ENCODE measurements at regions not wholly inside any gene's neighbourhood (a gene's known extent, or its start where the extent isn't known, plus 50 kb on each side); places are given as distances from the start of the nearest gene placed in this dataset.

- Histone ChIP-seq H3K36me3 (ENCODE audit: insufficient read depth, low read length) (no peaks in the 10 kb centered on the region), H2AFZ (ENCODE audit: low read length, unreplicated experiment) (no peak overlapping the region), H3K4me1 (ENCODE audit: control insufficient read depth, insufficient read depth, low read length, unreplicated experiment) (no peaks in the 10 kb centered on the region), H3K27ac (ENCODE audit: low read depth, low read length) (no peak overlapping the region), H3K79me2 (ENCODE audit: control insufficient read depth, insufficient read depth, low read length, unreplicated experiment) (no peaks in the 10 kb centered on the region), H3K4me3 (ENCODE audit: low read depth, low read length) (no peak overlapping the region), H3K27me3 (ENCODE audit: insufficient read depth, low read length) (no peaks in the 10 kb centered on the region)
Measured at GRCh38 chr11:109819410-109819809, 273.8 kb upstream of the ZC3H12C start.

DNA sequence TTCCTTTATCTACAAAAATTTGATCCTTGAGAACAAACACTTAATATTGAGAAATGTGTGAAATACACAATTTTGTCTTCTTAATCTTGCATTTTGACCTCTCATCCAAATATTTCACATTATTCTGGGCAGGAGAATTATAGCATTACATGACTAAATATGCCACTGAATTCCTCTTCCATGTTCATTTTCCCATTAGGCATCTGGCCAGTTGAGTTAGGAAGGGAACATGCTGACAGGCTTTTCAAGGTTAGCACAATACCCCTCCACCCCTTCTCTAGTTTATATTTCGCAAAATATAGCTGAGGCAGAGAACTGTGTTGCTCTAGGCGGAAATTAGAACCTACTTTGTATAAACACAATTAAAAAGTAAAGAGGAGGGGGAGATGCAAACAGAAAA lies 271.7 kb upstream of the ZC3H12C start:
- Histone ChIP-seq H3K27ac (ENCODE audit: low read depth, low read length) (no peak overlapping the region), H2AFZ (ENCODE audit: low read length, unreplicated experiment) (no peak overlapping the region), H3K4me1 (ENCODE audit: control insufficient read depth, insufficient read depth, low read length, unreplicated experiment) (no peaks in the 10 kb centered on the region), H3K79me2 (ENCODE audit: control insufficient read depth, insufficient read depth, low read length, unreplicated experiment) (no peaks in the 10 kb centered on the region), H3K4me3 (ENCODE audit: low read depth, low read length) (no peak overlapping the region), H3K27me3 (ENCODE audit: insufficient read depth, low read length) (no peaks in the 10 kb centered on the region), H3K36me3 (ENCODE audit: insufficient read depth, low read length) (no peaks in the 10 kb centered on the region)

GRCh38 chr11:109822436-109823102 lies 270.6 kb upstream of the ZC3H12C start:
- H2AFZ ChIP-seq (ENCODE audit: low read length, unreplicated experiment) = no peak overlapping the region

GRCh38 chr11:109828387-109828786 lies 264.8 kb upstream of the ZC3H12C start:
- H2AFZ ChIP-seq (ENCODE audit: low read length, unreplicated experiment) = no peak overlapping the region
- H3K4me1 ChIP-seq (ENCODE audit: control insufficient read depth, insufficient read depth, low read length, unreplicated experiment) = no peaks in the 10 kb centered on the region
- no peak overlapping the region for H3K4me3 ChIP-seq (ENCODE audit: low read depth, low read length)
- no peaks in the 10 kb centered on the region for H3K27me3 ChIP-seq (ENCODE audit: insufficient read depth, low read length)
- no peak overlapping the region for H3K27ac ChIP-seq (ENCODE audit: low read depth, low read length)
- H3K79me2 ChIP-seq (ENCODE audit: control insufficient read depth, insufficient read depth, low read length, unreplicated experiment) = no peaks in the 10 kb centered on the region
- no peaks in the 10 kb centered on the region for H3K36me3 ChIP-seq (ENCODE audit: insufficient read depth, low read length)

More at GRCh38 chr11:109822436-109823102, 270.6 kb upstream of the ZC3H12C start:
- no peak overlapping the region for H3K4me3 ChIP-seq (ENCODE audit: low read depth, low read length)
- no peaks in the 10 kb centered on the region for H3K4me1 ChIP-seq (ENCODE audit: control insufficient read depth, insufficient read depth, low read length, unreplicated experiment)
- H3K79me2 ChIP-seq (ENCODE audit: control insufficient read depth, insufficient read depth, low read length, unreplicated experiment) = no peaks in the 10 kb centered on the region
- no peaks in the 10 kb centered on the region for H3K27me3 ChIP-seq (ENCODE audit: insufficient read depth, low read length)
- no peaks in the 10 kb centered on the region for H3K36me3 ChIP-seq (ENCODE audit: insufficient read depth, low read length)
- H3K27ac ChIP-seq (ENCODE audit: low read depth, low read length) = no peak overlapping the region

- no peak overlapping the region for H3K27ac ChIP-seq (ENCODE audit: low read depth, low read length)
- no peaks in the 10 kb centered on the region for H3K27me3 ChIP-seq (ENCODE audit: insufficient read depth, low read length)
Measured at GRCh38 chr11:109838026-109838425, 255.2 kb upstream of the ZC3H12C start.

GRCh38 chr11:109845437-109845836 lies 247.8 kb upstream of the ZC3H12C start:
- H3K79me2 ChIP-seq (ENCODE audit: control insufficient read depth, insufficient read depth, low read length, unreplicated experiment) = no peaks in the 10 kb centered on the region
- H3K4me3 ChIP-seq (ENCODE audit: low read depth, low read length) = no peak overlapping the region
- no peaks in the 10 kb centered on the region for H3K27me3 ChIP-seq (ENCODE audit: insufficient read depth, low read length)
- no peaks in the 10 kb centered on the region for H3K4me1 ChIP-seq (ENCODE audit: control insufficient read depth, insufficient read depth, low read length, unreplicated experiment)
- no peak overlapping the region for H3K27ac ChIP-seq (ENCODE audit: low read depth, low read length)
- H3K36me3 ChIP-seq (ENCODE audit: insufficient read depth, low read length) = no peaks in the 10 kb centered on the region
- no peak overlapping the region for H2AFZ ChIP-seq (ENCODE audit: low read length, unreplicated experiment)

More at GRCh38 chr11:109838026-109838425, 255.2 kb upstream of the ZC3H12C start:
- Histone ChIP-seq H3K79me2 (ENCODE audit: control insufficient read depth, insufficient read depth, low read length, unreplicated experiment) (no peaks in the 10 kb centered on the region), H3K36me3 (ENCODE audit: insufficient read depth, low read length) (no peaks in the 10 kb centered on the region), H3K4me1 (ENCODE audit: control insufficient read depth, insufficient read depth, low read length, unreplicated experiment) (no peaks in the 10 kb centered on the region), H2AFZ (ENCODE audit: low read length, unreplicated experiment) (no peak overlapping the region), H3K4me3 (ENCODE audit: low read depth, low read length) (no peak overlapping the region)

DNA sequence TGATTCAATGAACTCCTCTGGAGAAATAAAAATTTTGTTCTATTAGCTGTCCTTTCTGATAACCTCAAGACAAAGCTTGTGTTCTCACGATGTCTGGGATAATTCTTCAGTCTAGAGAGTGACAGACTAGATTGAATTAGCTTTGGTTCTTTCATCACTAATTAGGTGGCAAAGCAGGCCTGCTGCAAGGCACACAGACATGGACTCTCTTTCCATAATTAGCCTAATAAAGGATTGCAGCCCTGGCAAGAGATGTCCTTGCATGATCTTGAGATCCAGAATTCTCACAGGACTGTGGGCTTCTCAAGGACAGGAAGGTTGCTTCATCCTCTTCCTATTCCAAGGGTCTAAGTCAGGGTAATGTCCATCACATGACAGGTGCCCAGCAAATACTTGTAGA lies 245.6 kb upstream of the ZC3H12C start:
- Histone ChIP-seq H3K4me1 (ENCODE audit: control insufficient read depth, insufficient read depth, low read length, unreplicated experiment) (peaks cover 10% of the 10 kb centered on the region), H2AFZ (ENCODE audit: low read length, unreplicated experiment) (no peak overlapping the region), H3K36me3 (ENCODE audit: insufficient read depth, low read length) (no peaks in the 10 kb centered on the region), H3K27ac (ENCODE audit: low read depth, low read length) (no peak overlapping the region), H3K4me3 (ENCODE audit: low read depth, low read length) (no peak overlapping the region), H3K27me3 (ENCODE audit: insufficient read depth, low read length) (no peaks in the 10 kb centered on the region), H3K79me2 (ENCODE audit: control insufficient read depth, insufficient read depth, low read length, unreplicated experiment) (no peaks in the 10 kb centered on the region)

DNA sequence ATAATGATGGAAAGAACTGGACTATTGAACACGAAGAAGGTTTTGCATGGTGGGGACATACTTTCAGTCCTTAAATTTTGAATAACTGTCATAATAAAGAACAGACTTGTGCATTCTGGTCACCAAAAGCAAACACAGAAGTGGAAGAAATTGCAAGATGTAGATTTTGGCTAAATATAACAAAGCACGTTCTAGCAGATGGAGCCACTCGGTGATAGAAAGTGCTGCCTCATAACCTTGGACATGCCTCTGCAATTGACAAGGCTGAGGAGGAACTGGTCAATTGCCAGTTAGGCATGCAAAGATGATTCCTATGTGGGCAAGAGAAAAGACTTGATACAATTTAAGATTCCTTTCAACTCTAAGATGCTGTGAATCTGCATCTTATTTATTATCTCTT lies 244.1 kb upstream of the ZC3H12C start:
- no peaks in the 10 kb centered on the region for H3K79me2 ChIP-seq (ENCODE audit: control insufficient read depth, insufficient read depth, low read length, unreplicated experiment)
- H3K27ac ChIP-seq (ENCODE audit: low read depth, low read length) = no peak overlapping the region
- peaks cover 10% of the 10 kb centered on the region for H3K4me1 ChIP-seq (ENCODE audit: control insufficient read depth, insufficient read depth, low read length, unreplicated experiment)
- H3K36me3 ChIP-seq (ENCODE audit: insufficient read depth, low read length) = no peaks in the 10 kb centered on the region
- no peak overlapping the region for H3K4me3 ChIP-seq (ENCODE audit: low read depth, low read length)
- H2AFZ ChIP-seq (ENCODE audit: low read length, unreplicated experiment) = no peak overlapping the region
- H3K27me3 ChIP-seq (ENCODE audit: insufficient read depth, low read length) = no peaks in the 10 kb centered on the region

DNA sequence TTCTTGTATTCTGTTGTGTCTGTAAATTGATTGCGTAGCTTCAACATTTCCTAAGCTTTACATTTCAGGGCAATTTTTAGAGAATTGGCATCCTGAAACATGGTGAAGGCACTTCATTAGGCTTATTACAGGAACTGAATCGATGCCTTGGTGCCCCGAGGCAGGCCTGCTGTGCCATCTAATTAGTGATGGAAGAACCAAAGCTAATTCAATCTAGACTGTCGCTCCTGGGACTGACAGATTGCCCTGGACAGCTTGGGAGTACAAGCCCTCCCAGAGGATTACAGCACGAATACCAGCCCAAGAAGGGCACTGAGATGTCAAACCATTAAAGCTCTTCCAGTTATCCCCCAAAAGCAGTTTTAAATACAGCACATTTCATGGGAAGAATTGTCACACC lies 243.2 kb upstream of the ZC3H12C start:
- no peak overlapping the region for H2AFZ ChIP-seq (ENCODE audit: low read length, unreplicated experiment)
- H3K4me1 ChIP-seq (ENCODE audit: control insufficient read depth, insufficient read depth, low read length, unreplicated experiment) = peaks cover 10% of the 10 kb centered on the region
- H3K36me3 ChIP-seq (ENCODE audit: insufficient read depth, low read length) = no peaks in the 10 kb centered on the region
- H3K4me3 ChIP-seq (ENCODE audit: low read depth, low read length) = no peak overlapping the region
- H3K27ac ChIP-seq (ENCODE audit: low read depth, low read length) = no peak overlapping the region
- no peaks in the 10 kb centered on the region for H3K27me3 ChIP-seq (ENCODE audit: insufficient read depth, low read length)
- H3K79me2 ChIP-seq (ENCODE audit: control insufficient read depth, insufficient read depth, low read length, unreplicated experiment) = no peaks in the 10 kb centered on the region

GRCh38 chr11:109851780-109852390 lies 241.3 kb upstream of the ZC3H12C start:
- Histone ChIP-seq H3K27ac (ENCODE audit: low read depth, low read length) (no peak overlapping the region), H3K79me2 (ENCODE audit: control insufficient read depth, insufficient read depth, low read length, unreplicated experiment) (no peaks in the 10 kb centered on the region), H3K36me3 (ENCODE audit: insufficient read depth, low read length) (no peaks in the 10 kb centered on the region), H3K4me1 (ENCODE audit: control insufficient read depth, insufficient read depth, low read length, unreplicated experiment) (peaks cover 10% of the 10 kb centered on the region), H3K27me3 (ENCODE audit: insufficient read depth, low read length) (no peaks in the 10 kb centered on the region), H2AFZ (ENCODE audit: low read length, unreplicated experiment) (no peak overlapping the region), H3K4me3 (ENCODE audit: low read depth, low read length) (no peak overlapping the region)

- H3K27ac ChIP-seq (ENCODE audit: low read depth, low read length) = no peak overlapping the region
- no peaks in the 10 kb centered on the region for H3K79me2 ChIP-seq (ENCODE audit: control insufficient read depth, insufficient read depth, low read length, unreplicated experiment)
- H3K4me1 ChIP-seq (ENCODE audit: control insufficient read depth, insufficient read depth, low read length, unreplicated experiment) = peaks cover 10% of the 10 kb centered on the region
- no peaks in the 10 kb centered on the region for H3K36me3 ChIP-seq (ENCODE audit: insufficient read depth, low read length)
- H3K27me3 ChIP-seq (ENCODE audit: insufficient read depth, low read length) = no peaks in the 10 kb centered on the region
- peak overlapping the region; percentile 11 for H2AFZ ChIP-seq (ENCODE audit: low read length, unreplicated experiment)
- no peak overlapping the region for H3K4me3 ChIP-seq (ENCODE audit: low read depth, low read length)
Measured at GRCh38 chr11:109853156-109853776, 239.9 kb upstream of the ZC3H12C start.

Measured in ACC112 (cell line).